ENCODE measurements at regions not wholly inside any gene's neighbourhood (a gene's known extent, or its start where the extent isn't known, plus 50 kb on each side); places are given as distances from the start of the nearest gene placed in this dataset.

DNA sequence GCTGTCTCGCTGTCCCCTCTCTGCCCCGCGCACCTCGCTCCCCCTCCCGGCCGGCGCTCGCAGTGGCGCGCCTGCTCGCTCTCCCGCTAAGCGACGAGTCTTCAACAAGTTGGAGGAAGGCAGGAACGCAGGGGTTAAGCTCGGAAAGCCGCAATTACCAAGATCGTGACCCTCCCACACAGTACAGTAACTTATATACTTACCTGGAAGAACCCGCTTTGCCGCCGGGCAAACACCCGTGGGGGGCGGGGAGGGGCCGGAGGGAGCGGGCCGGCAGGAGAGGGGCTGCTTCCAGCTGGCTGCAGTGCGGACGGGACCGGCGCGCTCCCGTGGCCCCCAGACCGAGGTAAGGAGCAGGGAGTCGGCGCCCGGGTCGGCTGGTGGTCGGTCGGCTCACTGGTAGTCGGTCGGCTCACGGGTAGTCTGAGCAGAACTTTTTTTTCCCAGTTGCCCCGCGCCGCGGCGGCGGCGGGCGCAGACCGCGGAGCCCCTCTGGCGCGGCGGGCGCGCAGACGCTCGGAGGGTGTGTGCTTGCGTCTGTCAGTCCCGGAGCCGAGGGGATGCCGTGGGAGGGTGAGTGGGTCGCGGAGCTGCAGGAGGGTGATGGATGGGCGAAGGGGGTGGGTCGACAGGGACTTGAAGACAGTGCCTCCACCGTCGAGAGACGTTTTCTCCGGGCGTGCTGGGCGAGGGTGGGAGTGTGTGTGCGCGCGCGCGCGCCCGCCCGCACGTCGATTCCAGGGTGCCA, 101.2 kb upstream of the HSD17B12 start:
- TF ChIP-seq, protein P1, sequence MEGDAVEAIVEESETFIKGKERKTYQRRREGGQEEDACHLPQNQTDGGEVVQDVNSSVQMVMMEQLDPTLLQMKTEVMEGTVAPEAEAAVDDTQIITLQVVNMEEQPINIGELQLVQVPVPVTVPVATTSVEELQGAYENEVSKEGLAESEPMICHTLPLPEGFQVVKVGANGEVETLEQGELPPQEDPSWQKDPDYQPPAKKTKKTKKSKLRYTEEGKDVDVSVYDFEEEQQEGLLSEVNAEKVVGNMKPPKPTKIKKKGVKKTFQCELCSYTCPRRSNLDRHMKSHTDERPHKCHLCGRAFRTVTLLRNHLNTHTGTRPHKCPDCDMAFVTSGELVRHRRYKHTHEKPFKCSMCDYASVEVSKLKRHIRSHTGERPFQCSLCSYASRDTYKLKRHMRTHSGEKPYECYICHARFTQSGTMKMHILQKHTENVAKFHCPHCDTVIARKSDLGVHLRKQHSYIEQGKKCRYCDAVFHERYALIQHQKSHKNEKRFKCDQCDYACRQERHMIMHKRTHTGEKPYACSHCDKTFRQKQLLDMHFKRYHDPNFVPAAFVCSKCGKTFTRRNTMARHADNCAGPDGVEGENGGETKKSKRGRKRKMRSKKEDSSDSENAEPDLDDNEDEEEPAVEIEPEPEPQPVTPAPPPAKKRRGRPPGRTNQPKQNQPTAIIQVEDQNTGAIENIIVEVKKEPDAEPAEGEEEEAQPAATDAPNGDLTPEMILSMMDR (IDR thresholded peaks at IDR 0.05; ENCODE audit: low read length) = peak; percentile 27; the same call in 1 of the 2 replicates
- no peak for TF ChIP-seq EZH2 (IDR thresholded peaks at IDR 0.05; ENCODE audit: borderline replicate concordance, low read length)
